ENCODE measurements at regions not wholly inside any gene's neighbourhood (a gene's known extent, or its start where the extent isn't known, plus 50 kb on each side); places are given as distances from the start of the nearest gene placed in this dataset.

GRCh38 chr5:115360046-115360685 is 63.7 kb upstream of the CCDC112 start:
- no peak overlapping the region for H3K4me3 ChIP-seq
- DNase-seq, result no peak
- 69 to 77% methylated on average over 5 of the region's 5 CpGs for WGBS, 2 donors
- no peak for ATAC-seq
- H3K9me3 ChIP-seq, result no peaks in the 10 kb centered on the region
- no peaks in the 10 kb centered on the region for H3K27me3 ChIP-seq
- TF ChIP-seq POLR2A (IDR thresholded peaks at IDR 0.05), result no peak
- TF ChIP-seq CTCF (IDR thresholded peaks at IDR 0.05), result no peak
- no peaks in the 10 kb centered on the region for H3K4me1 ChIP-seq
- no peak overlapping the region for H3K27ac ChIP-seq
- intact Hi-C loops (cut with DNase I), result no loop called here
- no peaks in the 10 kb centered on the region for H3K36me3 ChIP-seq (replicated peaks in 1 of 2; ENCODE audit: insufficient read depth in 1 of 2, low read depth in 2 of 2)

- intact Hi-C loops (cut with DNase I), result no loop called here
- DNase-seq, result no peak
- Histone ChIP-seq H3K4me1 (no peaks in the 10 kb centered on the region), H3K4me3 (no peak overlapping the region), H3K36me3 (replicated peaks in 1 of 2; ENCODE audit: insufficient read depth in 1 of 2, low read depth in 2 of 2) (no peaks in the 10 kb centered on the region), H3K9me3 (peaks cover 0 to 5% (median 0%) of the 10 kb centered on the region in 3 donors), H3K27ac (no peak overlapping the region), H3K27me3 (no peaks in the 10 kb centered on the region)
- no peak for ATAC-seq
- TF ChIP-seq CTCF (IDR thresholded peaks at IDR 0.05) (no peak), POLR2A (IDR thresholded peaks at IDR 0.05) (no peak)
- WGBS, 2 donors, result 75 to 87% methylated on average over 4 of the region's 4 CpGs
These were observed 59.4 kb upstream of the CCDC112 start for GRCh38 chr5:115355767-115356381.

GRCh38 chr5:115355095-115355494 is 58.6 kb upstream of the CCDC112 start:
- ATAC-seq (no peak), DNase-seq (no peak)
- peaks cover 0 to 5% (median 0%) of the 10 kb centered on the region in 3 donors for H3K9me3 ChIP-seq
- TF ChIP-seq POLR2A (IDR thresholded peaks at IDR 0.05), result no peak
- TF ChIP-seq CTCF (IDR thresholded peaks at IDR 0.05), result no peak
- no peak overlapping the region for H3K27ac ChIP-seq
- no peaks in the 10 kb centered on the region for H3K36me3 ChIP-seq (replicated peaks in 1 of 2; ENCODE audit: insufficient read depth in 1 of 2, low read depth in 2 of 2)
- H3K27me3 ChIP-seq, result no peaks in the 10 kb centered on the region
- WGBS, 2 donors, result 35 to 62% methylated on average over 1 of the region's 1 CpG
- intact Hi-C loops (cut with DNase I), result no loop called here
- no peak overlapping the region for H3K4me3 ChIP-seq
- H3K4me1 ChIP-seq, result peaks cover under 1% of the 10 kb centered on the region

- intact Hi-C loops (cut with DNase I), result no loop called here
- no peak overlapping the region for H3K4me3 ChIP-seq
- TF ChIP-seq CTCF (IDR thresholded peaks at IDR 0.05) (no peak), POLR2A (IDR thresholded peaks at IDR 0.05) (no peak)
- no peaks in the 10 kb centered on the region for H3K27me3 ChIP-seq
- 39 to 79% methylated on average over 4 to 5 of the region's 5 CpGs for WGBS, 2 donors
- peaks cover 0 to 5% (median 0%) of the 10 kb centered on the region in 3 donors for H3K9me3 ChIP-seq
- no peak for ATAC-seq
- peaks cover 8% of the 10 kb centered on the region for H3K4me1 ChIP-seq
- no peak overlapping the region for H3K27ac ChIP-seq
- H3K36me3 ChIP-seq (replicated peaks in 1 of 2; ENCODE audit: insufficient read depth in 1 of 2, low read depth in 2 of 2), result no peaks in the 10 kb centered on the region
- DNase-seq, result no peak
These were observed 57.8 kb upstream of the CCDC112 start for GRCh38 chr5:115354246-115354645.

- 97% methylated on average over 2 of the region's 2 CpGs for WGBS, 2 donors
These were observed 56.1 kb upstream of the CCDC112 start for GRCh38 chr5:115352571-115352970.

More at GRCh38 chr5:115352571-115352970, 56.1 kb upstream of the CCDC112 start:
- H3K4me3 ChIP-seq, result no peak overlapping the region
- peaks cover 0 to 5% (median 0%) of the 10 kb centered on the region in 3 donors for H3K9me3 ChIP-seq
- H3K4me1 ChIP-seq, result peaks cover 22% of the 10 kb centered on the region
- intact Hi-C loops (cut with DNase I), result no loop called here
- ATAC-seq (no peak), DNase-seq (no peak)
- H3K36me3 ChIP-seq (replicated peaks in 1 of 2; ENCODE audit: insufficient read depth in 1 of 2, low read depth in 2 of 2), result no peaks in the 10 kb centered on the region
- no peak overlapping the region for H3K27ac ChIP-seq
- TF ChIP-seq CTCF (IDR thresholded peaks at IDR 0.05) (no peak), POLR2A (IDR thresholded peaks at IDR 0.05) (no peak)
- H3K27me3 ChIP-seq, result no peaks in the 10 kb centered on the region

All from body of pancreas (tissue), 4 donors.